ENCODE measurements at regions not wholly inside any gene's neighbourhood (a gene's known extent, or its start where the extent isn't known, plus 50 kb on each side); places are given as distances from the start of the nearest gene placed in this dataset.

DNA sequence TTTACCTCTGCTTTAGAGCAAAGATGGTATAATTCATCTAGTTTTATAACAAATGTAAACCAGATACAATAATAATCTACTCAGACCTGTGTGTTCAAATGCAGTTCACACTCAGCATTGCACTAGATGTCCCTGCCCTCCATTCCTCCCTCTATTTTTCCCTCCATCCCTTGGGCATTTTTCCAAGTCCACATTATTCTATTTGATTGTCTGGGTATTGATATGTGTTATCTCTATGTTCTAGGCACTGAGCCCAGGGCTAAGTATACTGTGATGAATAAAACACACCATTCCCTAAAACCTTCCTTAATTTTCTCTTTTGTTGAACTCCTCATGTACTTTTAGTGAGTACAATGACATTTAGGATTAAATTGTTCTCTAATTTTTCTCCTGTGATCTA, 66.2 kb upstream of the HMCN1 start:
- H3K27ac ChIP-seq, result no peak overlapping the region
- TF ChIP-seq, protein P1, sequence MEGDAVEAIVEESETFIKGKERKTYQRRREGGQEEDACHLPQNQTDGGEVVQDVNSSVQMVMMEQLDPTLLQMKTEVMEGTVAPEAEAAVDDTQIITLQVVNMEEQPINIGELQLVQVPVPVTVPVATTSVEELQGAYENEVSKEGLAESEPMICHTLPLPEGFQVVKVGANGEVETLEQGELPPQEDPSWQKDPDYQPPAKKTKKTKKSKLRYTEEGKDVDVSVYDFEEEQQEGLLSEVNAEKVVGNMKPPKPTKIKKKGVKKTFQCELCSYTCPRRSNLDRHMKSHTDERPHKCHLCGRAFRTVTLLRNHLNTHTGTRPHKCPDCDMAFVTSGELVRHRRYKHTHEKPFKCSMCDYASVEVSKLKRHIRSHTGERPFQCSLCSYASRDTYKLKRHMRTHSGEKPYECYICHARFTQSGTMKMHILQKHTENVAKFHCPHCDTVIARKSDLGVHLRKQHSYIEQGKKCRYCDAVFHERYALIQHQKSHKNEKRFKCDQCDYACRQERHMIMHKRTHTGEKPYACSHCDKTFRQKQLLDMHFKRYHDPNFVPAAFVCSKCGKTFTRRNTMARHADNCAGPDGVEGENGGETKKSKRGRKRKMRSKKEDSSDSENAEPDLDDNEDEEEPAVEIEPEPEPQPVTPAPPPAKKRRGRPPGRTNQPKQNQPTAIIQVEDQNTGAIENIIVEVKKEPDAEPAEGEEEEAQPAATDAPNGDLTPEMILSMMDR (conservative IDR thresholded peaks at IDR 0.05), result no peak

DNA sequence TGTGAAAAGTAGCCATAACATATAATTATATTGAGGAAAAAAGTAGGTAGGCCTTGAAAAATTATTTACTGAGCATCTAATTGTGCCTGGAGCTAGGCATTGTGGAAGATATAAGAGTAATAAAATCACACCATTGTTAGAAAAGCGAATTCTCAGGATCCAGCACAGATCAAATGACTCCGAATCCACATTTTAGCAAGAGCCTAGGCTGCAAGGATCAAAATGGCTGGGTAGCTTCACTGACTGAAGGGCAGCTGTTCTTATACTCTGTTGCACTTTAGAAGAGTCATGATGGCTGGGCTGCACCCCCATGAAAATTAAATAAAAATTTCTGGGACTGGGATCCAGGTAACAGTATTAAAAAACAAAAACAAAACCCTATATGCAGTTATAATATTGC, 67.6 kb upstream of the HMCN1 start:
- TF ChIP-seq, protein P1 (conservative IDR thresholded peaks at IDR 0.05), result no peak
- no peak overlapping the region for H3K27ac ChIP-seq

DNA sequence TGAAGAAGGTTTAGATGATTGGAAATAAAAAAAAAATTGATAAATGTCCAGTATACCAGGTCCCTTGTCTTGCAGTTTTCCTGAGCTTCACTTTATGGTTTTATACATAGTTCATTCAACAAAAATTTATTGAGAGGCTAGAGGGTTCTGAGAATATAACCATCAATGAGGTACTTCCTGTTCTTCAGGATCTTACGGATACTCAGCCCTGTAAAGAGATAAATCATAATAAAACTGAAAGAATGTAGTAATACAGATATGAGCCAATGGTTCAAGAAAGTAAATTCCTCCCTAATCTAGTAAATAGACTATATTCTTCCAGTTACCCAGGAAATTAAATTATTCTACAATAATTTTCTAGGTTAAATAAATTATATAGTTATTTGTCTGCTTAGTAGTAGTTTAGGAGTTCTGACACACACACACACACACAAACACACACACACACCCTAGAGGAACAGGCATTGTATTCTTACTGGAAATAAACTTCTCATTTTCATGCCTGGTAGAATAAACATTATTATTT, 70.4 kb upstream of the HMCN1 start:
- no peak overlapping the region for H3K27ac ChIP-seq
- TF ChIP-seq, protein P1 (conservative IDR thresholded peaks at IDR 0.05), result no peak

DNA sequence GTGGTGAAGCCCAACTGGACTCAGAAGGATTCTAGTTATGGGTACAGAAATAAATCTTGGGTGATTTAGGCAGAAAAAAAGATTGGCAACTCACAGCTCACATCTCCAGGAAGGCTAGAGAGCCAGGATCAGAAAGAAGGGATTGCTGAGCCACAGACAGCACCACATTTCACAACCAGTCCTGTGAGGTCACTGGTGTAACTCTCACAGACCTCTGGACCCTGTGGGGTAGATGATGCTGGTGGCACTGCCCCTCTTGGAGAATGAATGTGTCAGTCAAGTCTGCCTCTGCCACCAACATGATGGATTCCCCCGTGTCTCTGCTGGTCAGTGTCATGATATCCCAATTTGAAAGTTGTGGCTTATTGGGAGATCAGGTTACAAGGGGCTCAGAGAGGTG, 70.9 kb upstream of the HMCN1 start:
- TF ChIP-seq, protein P1 (conservative IDR thresholded peaks at IDR 0.05), result no peak
- H3K27ac ChIP-seq, result no peak overlapping the region

DNA sequence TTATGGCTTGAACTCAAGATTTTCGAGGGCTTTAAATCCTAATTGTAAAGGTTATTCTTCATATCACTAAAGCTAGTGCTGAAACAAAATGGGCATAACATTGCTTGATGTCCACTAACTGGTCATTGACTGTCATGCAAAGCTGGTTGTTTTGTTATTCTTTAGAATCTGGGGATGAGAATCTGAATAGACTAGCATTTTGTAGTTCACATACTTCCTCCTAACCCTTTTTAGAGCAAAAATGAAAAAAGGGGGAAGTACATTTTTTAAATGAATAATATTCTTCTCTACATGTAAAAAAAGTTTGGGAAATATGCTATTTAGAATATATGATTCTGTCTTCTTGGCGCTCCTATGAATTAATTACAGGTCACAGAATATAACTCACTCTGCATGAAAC, 72.2 kb upstream of the HMCN1 start:
- TF ChIP-seq, protein P1 (conservative IDR thresholded peaks at IDR 0.05), result no peak
- no peak overlapping the region for H3K27ac ChIP-seq

DNA sequence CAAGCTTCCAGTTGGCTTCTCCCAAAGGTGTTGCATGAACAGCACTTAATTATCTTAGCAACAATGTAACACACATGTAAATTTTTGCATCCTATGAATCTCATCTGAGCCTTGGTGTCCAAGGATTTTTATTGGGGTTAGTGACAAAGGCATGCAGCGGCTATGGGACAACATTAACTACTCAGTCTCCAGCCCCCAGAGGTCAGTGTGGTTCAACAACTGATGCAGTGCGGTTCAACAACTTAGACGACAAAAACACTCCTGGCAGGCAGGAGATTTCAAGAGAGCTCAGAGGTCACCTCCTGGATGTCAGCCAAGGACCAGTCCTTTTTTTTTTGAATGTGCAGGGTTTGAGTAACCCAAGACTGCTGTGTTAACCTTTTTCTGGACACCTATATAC, 77.5 kb upstream of the HMCN1 start:
- TF ChIP-seq, protein P1 (conservative IDR thresholded peaks at IDR 0.05), result no peak
- H3K27ac ChIP-seq, result no peak overlapping the region

DNA sequence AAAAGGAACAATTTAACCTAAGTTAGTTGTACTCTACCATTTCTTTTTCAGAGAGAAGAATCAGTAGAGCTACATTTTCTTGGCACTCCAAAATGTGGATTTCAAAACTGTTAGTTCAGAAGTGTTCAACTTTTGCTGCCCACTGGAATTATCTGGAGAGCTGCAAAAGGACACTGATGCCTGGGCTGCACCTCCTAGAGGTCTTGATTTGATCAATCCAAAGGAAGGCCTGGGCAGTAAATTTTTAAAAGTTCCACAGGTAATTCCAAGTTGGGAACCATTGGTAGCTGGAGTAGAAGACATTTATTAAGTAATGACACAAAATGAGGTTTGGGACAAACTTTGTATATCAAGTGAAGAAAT, 79.3 kb upstream of the HMCN1 start:
- no peak overlapping the region for H3K27ac ChIP-seq
- TF ChIP-seq, protein P1 (conservative IDR thresholded peaks at IDR 0.05), result no peak
